ENCODE measurements at regions not wholly inside any gene's neighbourhood (a gene's known extent, or its start where the extent isn't known, plus 50 kb on each side); places are given as distances from the start of the nearest gene placed in this dataset.

GRCh38 chr3:45319231-45319995 lies 69.0 kb upstream of the LARS2 start:
- TF ChIP-seq CTCF (IDR thresholded peaks at IDR 0.05; ENCODE audit: poor library complexity, severe bottlenecking), result no peak
- ATAC-seq (ENCODE audit: low read depth) (no peak), DNase-seq (ENCODE audit: low spot score) (no peak)
- H3K9me3 ChIP-seq (ENCODE audit: severe bottlenecking), result no peaks in the 10 kb centered on the region
- H3K27me3 ChIP-seq (ENCODE audit: insufficient read depth, poor library complexity, severe bottlenecking), result no peaks in the 10 kb centered on the region
- no peaks in the 10 kb centered on the region for H3K4me1 ChIP-seq (ENCODE audit: insufficient read depth, poor library complexity, severe bottlenecking)
- no peak overlapping the region for H3K27ac ChIP-seq (ENCODE audit: poor library complexity, severe bottlenecking)
- H3K36me3 ChIP-seq (ENCODE audit: low read depth), result no peaks in the 10 kb centered on the region
- no peak overlapping the region for H3K4me3 ChIP-seq (ENCODE audit: severe bottlenecking)

- no peaks in the 10 kb centered on the region for H3K36me3 ChIP-seq (ENCODE audit: low read depth)
- H3K27ac ChIP-seq (ENCODE audit: poor library complexity, severe bottlenecking), result no peak overlapping the region
- no peak for ATAC-seq (ENCODE audit: low read depth)
- no peaks in the 10 kb centered on the region for H3K9me3 ChIP-seq (ENCODE audit: severe bottlenecking)
- no peak overlapping the region for H3K4me3 ChIP-seq (ENCODE audit: severe bottlenecking)
- H3K4me1 ChIP-seq (ENCODE audit: insufficient read depth, poor library complexity, severe bottlenecking), result no peaks in the 10 kb centered on the region
- no peak for TF ChIP-seq CTCF (IDR thresholded peaks at IDR 0.05; ENCODE audit: poor library complexity, severe bottlenecking)
- no peaks in the 10 kb centered on the region for H3K27me3 ChIP-seq (ENCODE audit: insufficient read depth, poor library complexity, severe bottlenecking)
- DNase-seq (ENCODE audit: low spot score), result no peak
These were observed 68.4 kb upstream of the LARS2 start for GRCh38 chr3:45319996-45320305.

- TF ChIP-seq CTCF (IDR thresholded peaks at IDR 0.05; ENCODE audit: poor library complexity, severe bottlenecking), result no peak
- no peak for ATAC-seq (ENCODE audit: low read depth)
These were observed 67.4 kb upstream of the LARS2 start for GRCh38 chr3:45320986-45321385.

GRCh38 chr3:45321607-45322391 lies 66.6 kb upstream of the LARS2 start:
- H3K36me3 ChIP-seq (ENCODE audit: low read depth), result no peaks in the 10 kb centered on the region
- no peak overlapping the region for H3K27ac ChIP-seq (ENCODE audit: poor library complexity, severe bottlenecking)
- TF ChIP-seq CTCF (IDR thresholded peaks at IDR 0.05; ENCODE audit: poor library complexity, severe bottlenecking), result no peak
- ATAC-seq (ENCODE audit: low read depth), result peak; percentile 38; the same call in 1 of the 3 replicates
- H3K27me3 ChIP-seq (ENCODE audit: insufficient read depth, poor library complexity, severe bottlenecking), result no peaks in the 10 kb centered on the region
- DNase-seq (ENCODE audit: low spot score), result no peak
- H3K9me3 ChIP-seq (ENCODE audit: severe bottlenecking), result no peaks in the 10 kb centered on the region
- H3K4me1 ChIP-seq (ENCODE audit: insufficient read depth, poor library complexity, severe bottlenecking), result no peaks in the 10 kb centered on the region
- no peak overlapping the region for H3K4me3 ChIP-seq (ENCODE audit: severe bottlenecking)

More at GRCh38 chr3:45320986-45321385, 67.4 kb upstream of the LARS2 start:
- Histone ChIP-seq H3K27ac (ENCODE audit: poor library complexity, severe bottlenecking) (no peak overlapping the region), H3K27me3 (ENCODE audit: insufficient read depth, poor library complexity, severe bottlenecking) (no peaks in the 10 kb centered on the region), H3K36me3 (ENCODE audit: low read depth) (no peaks in the 10 kb centered on the region), H3K4me3 (ENCODE audit: severe bottlenecking) (no peak overlapping the region), H3K4me1 (ENCODE audit: insufficient read depth, poor library complexity, severe bottlenecking) (no peaks in the 10 kb centered on the region), H3K9me3 (ENCODE audit: severe bottlenecking) (no peaks in the 10 kb centered on the region)
- DNase-seq (ENCODE audit: low spot score), result no peak

- DNase-seq (ENCODE audit: low spot score), result no peak
- no peaks in the 10 kb centered on the region for H3K36me3 ChIP-seq (ENCODE audit: low read depth)
- no peak overlapping the region for H3K4me3 ChIP-seq (ENCODE audit: severe bottlenecking)
- no peaks in the 10 kb centered on the region for H3K9me3 ChIP-seq (ENCODE audit: severe bottlenecking)
- H3K27me3 ChIP-seq (ENCODE audit: insufficient read depth, poor library complexity, severe bottlenecking), result peaks cover 6% of the 10 kb centered on the region
- no peak for TF ChIP-seq CTCF (IDR thresholded peaks at IDR 0.05; ENCODE audit: poor library complexity, severe bottlenecking)
- H3K27ac ChIP-seq (ENCODE audit: poor library complexity, severe bottlenecking), result no peak overlapping the region
- ATAC-seq (ENCODE audit: low read depth), result no peak
- no peaks in the 10 kb centered on the region for H3K4me1 ChIP-seq (ENCODE audit: insufficient read depth, poor library complexity, severe bottlenecking)
These were observed 65.8 kb upstream of the LARS2 start for GRCh38 chr3:45322616-45323015.
